Liver (tissue), 3 donors: ENCODE measurements at regions not wholly inside any gene's neighbourhood (a gene's known extent, or its start where the extent isn't known, plus 50 kb on each side); places are given as distances from the start of the nearest gene placed in this dataset.

Source experiments
- CTCF ChIP-seq: fragments of 150-350 bp; IDR thresholded peaks from 2 replicates; pipeline ENCODE4 v1.5.1; 2017; ENCODE audit warnings: improper control_type of control experiment, low read depth, low read length; ENCODE audit not compliant: missing input control
- EGR1 ChIP-seq, 2 donors: IDR thresholded peaks; 2 replicates each; pipeline ENCODE4 v1.6.1; 2016 to 2018; ENCODE audit warnings: antibody characterized with exemption in 2 of 2, low read depth in 2 of 2
- FOXA1 ChIP-seq: IDR thresholded peaks from 2 replicates; pipeline ENCODE4 v1.6.1; 2016; ENCODE audit warnings: antibody characterized with exemption
- HNF4A ChIP-seq, 2 donors: conservative IDR thresholded peaks; 2 replicates each; pipeline ENCODE4 v1.6.1; 2016; ENCODE audit warnings: antibody characterized with exemption in 2 of 2, mild to moderate bottlenecking in 2 of 2
- HNF4G ChIP-seq: IDR thresholded peaks from 2 replicates; pipeline ENCODE4 v1.6.1; 2016; ENCODE audit warnings: antibody characterized with exemption
- MAX ChIP-seq: IDR thresholded peaks from 2 replicates; pipeline ENCODE4 v1.6.1; 2016; ENCODE audit warnings: antibody characterized with exemption
- REST ChIP-seq: IDR thresholded peaks from 2 replicates; pipeline ENCODE4 v1.6.1; 2016; ENCODE audit warnings: antibody characterized with exemption, mild to moderate bottlenecking
- SP1 ChIP-seq: IDR thresholded peaks from 2 replicates; pipeline ENCODE4 v1.6.1; 2018; ENCODE audit warnings: antibody characterized with exemption, mild to moderate bottlenecking
- TAF1 ChIP-seq: conservative IDR thresholded peaks from 2 replicates; pipeline ENCODE4 v1.6.1; 2016; ENCODE audit warnings: antibody characterized with exemption, mild to moderate bottlenecking
- YY1 ChIP-seq: IDR thresholded peaks from 2 replicates; pipeline ENCODE4 v1.6.1; 2016; ENCODE audit warnings: antibody characterized with exemption, mild to moderate bottlenecking
- donor health status: healthy.
- donor health status: healthy.

- no peak for TF ChIP-seq CTCF
- no peak for TF ChIP-seq REST
- TF ChIP-seq HNF4G: no peak
- no peak for TF ChIP-seq MAX
- no peak for TF ChIP-seq SP1
- TF ChIP-seq YY1: no peak
- TF ChIP-seq FOXA1: no peak
- TF ChIP-seq EGR1 (IDR thresholded peaks at IDR 0.05; ENCODE audit: low read depth in 2 of 2): no peak
- no peak for TF ChIP-seq HNF4A (conservative IDR thresholded peaks at IDR 0.05)
- TF ChIP-seq TAF1: no peak
These were observed 446.7 kb upstream of the PROK2 start for GRCh38 chr3:72231439-72232196.
